ENCODE measurements at regions not wholly inside any gene's neighbourhood (a gene's known extent, or its start where the extent isn't known, plus 50 kb on each side); places are given as distances from the start of the nearest gene placed in this dataset.
A peak's percentile ranks its signal among the peaks of the same experiment; 100 is the strongest.
"Not testable (repeated sequence)": the region's sequence is repeated elsewhere in the genome, so short reads cannot be mapped to it uniquely, and the experiment has no call there.

- TF ChIP-seq ZNF217 (CRISPR knock-in tag; IDR thresholded peaks at IDR 0.05): no peak
- TF ChIP-seq BCLAF1 (IDR thresholded peaks at IDR 0.05; ENCODE audit: borderline replicate concordance in 1 of 2, control insufficient read depth in 1 of 2, low read depth in 2 of 2, low read length in 1 of 2): no peak
- TF ChIP-seq SPI1 (IDR thresholded peaks at IDR 0.05; ENCODE audit: borderline replicate concordance, low read depth, low read length): no peak
- TF ChIP-seq ZKSCAN3 (CRISPR knock-in tag; IDR thresholded peaks at IDR 0.05): no peak
These were observed 93.8 kb upstream of the CNTNAP2 start (continued) for GRCh38 chr7:146022776-146023175.

GRCh38 chr7:146019041-146020004 lies 97.3 kb upstream of the CNTNAP2 start:
- FAIRE-seq; CTCF ChIA-PET (ENCODE audit: low intra/inter-chr PET ratio); intact Hi-C loops (cut with micrococcal nuclease); in situ Hi-C loops (cut with MboI); H3K9me1 ChIP-seq (ENCODE audit: control insufficient read depth, insufficient read depth, low read length); H3K36me3 ChIP-seq (ENCODE audit: control insufficient read depth, insufficient read depth, low read length); H3K9me3 ChIP-seq (replicated peaks; ENCODE audit: control insufficient read depth, insufficient read depth, low read depth, low read length); H3K4me1 ChIP-seq (replicated peaks in 1 of 2; ENCODE audit: control insufficient read depth in 2 of 2, insufficient read depth in 2 of 2, low read length in 2 of 2); H3K27me3 ChIP-seq (ENCODE audit: control insufficient read depth in 2 of 2, insufficient read depth in 2 of 2, low read length in 2 of 2); H4K20me1 ChIP-seq (replicated peaks; ENCODE audit: control insufficient read depth, insufficient read depth, low read length): not testable (repeated sequence)
- Histone ChIP-seq H2AFZ (ENCODE audit: low read depth, low read length) (peak overlapping the region; percentile 80), H3K4me2 (ENCODE audit: insufficient read depth, low read length) (peak overlapping the region; percentile 74), H3K4me3 (peak overlapping the region; percentile 37), H3K9ac (ENCODE audit: insufficient read depth in 1 of 2, low read depth in 2 of 2, low read length in 2 of 2) (peak overlapping the region; percentile 70 to 86), H3K27ac (ENCODE audit: extremely low read depth, low read depth, low read length) (peak overlapping the region; percentile 54), H3K79me2 (ENCODE audit: control insufficient read depth, insufficient read depth, low read length) (peaks cover 15% of the 10 kb centered on the region)
- BruUV-seq (replicated peaks): TSS peak; percentile 67
- POLR2A ChIA-PET: interaction anchor here (1.4 kb wide), 1 partner anchor 8 kb away, joined by 5 read pairs; no protein-coding TSS in a partner anchor
- ATAC-seq: peak; percentile 69
- 1% methylated on average over 18 of the region's 33 CpGs for WGBS (ENCODE audit: insufficient coverage, low coverage, missing lambda C conversion rate)
- DNase-seq (ENCODE audit: extremely low read depth in 1 of 4, low spot score in 3 of 4): peak in 1 of 4 experiments; percentile 72
- TF ChIP-seq SMAD4 (CRISPR knock-in tag; conservative IDR thresholded peaks at IDR 0.05): peak; percentile 85
- peak; percentile 78 for TF ChIP-seq LEF1 (IDR thresholded peaks at IDR 0.05)
- TF ChIP-seq PHF8 (IDR thresholded peaks at IDR 0.05; ENCODE audit: borderline replicate concordance, low read length): peak; percentile 24; the same call in 1 of the 2 replicates
- TF ChIP-seq ZNF512 (tag; IDR thresholded peaks at IDR 0.05): peak; percentile 89
- TF ChIP-seq HNRNPLL (IDR thresholded peaks at IDR 0.05; ENCODE audit: low read depth, low read length, poor library complexity, severe bottlenecking): peak; percentile 95
- peak; percentile 75 for TF ChIP-seq SUPT5H (IDR thresholded peaks at IDR 0.05)
- TF ChIP-seq ETV1 (tag; conservative IDR thresholded peaks at IDR 0.05; ENCODE audit: low read depth): peak; percentile 82
- peak; percentile 82 for TF ChIP-seq ZBTB17 (CRISPR knock-in tag; IDR thresholded peaks at IDR 0.05)
- TF ChIP-seq CTBP1 (IDR thresholded peaks at IDR 0.05; ENCODE audit: borderline replicate concordance): peak; percentile 44; the same call in 1 of the 2 replicates

Measured in K562 (cell line).